HCT116 (cell line): ENCODE measurements at regions not wholly inside any gene's neighbourhood (a gene's known extent, or its start where the extent isn't known, plus 50 kb on each side); places are given as distances from the start of the nearest gene placed in this dataset.

Source experiments
- ATAC-seq: fragments of 200-7000 bp; cut with Tn5 transposase; 2 replicates; pipeline ENCODE4 v1.9.1; 2020; ENCODE audit warnings: mild to moderate bottlenecking, moderate library complexity
- BruUV-seq: library from RNA; stranded (reverse); fragments of 400-500 nt; replicated peaks from 2 replicates; lab custom pipeline; 2021; lab: Mats Ljungman, UMichigan
- CTCF ChIA-PET: fragments of 300-600 bp; sonication (Branson Sonifier 250); formaldehyde crosslinking; loops from one replicate; lab custom pipeline; 2021; ENCODE audit warnings: antibody characterized with exemption; lab: Charles Lee
- POLR2A ChIA-PET: fragments of 300-600, 350-600 bp; sonication (Branson Sonifier 250); formaldehyde crosslinking; loops from one replicate; lab custom pipeline; 2021; ENCODE audit warnings: antibody characterized with exemption; lab: Charles Lee
- RAD21 ChIA-PET, 2 experiments: fragments of 300-600 bp; sonication (Branson Sonifier 250); formaldehyde crosslinking; loops; one replicate each; lab custom pipeline; 2023; ENCODE audit warnings: low total read pairs in 2 of 2; ENCODE audit not compliant: uncharacterized antibody in 2 of 2, unreplicated experiment in 2 of 2, low non-redundant PET in 1 of 2; lab: Charles Lee
- DNase-seq: peaks from one replicate; pipeline ENCODE4 v3.0.0-alpha.2; 2010; ENCODE audit warnings: low read depth, low spot score
- H2AFZ ChIP-seq: fragments of 200-600 bp; shearing (Covaris generic), sonication (generic); 2 replicates; pipeline ENCODE4 v1.6.1; 2017; ENCODE audit warnings: low read depth, mixed run types, mixed read lengths, antibody characterized with exemption, low read length; ENCODE audit not compliant: poor library complexity, severe bottlenecking
- H3K27ac ChIP-seq: 2 replicates; pipeline ENCODE4 v1.5.1; 2012; ENCODE audit warnings: low read depth, low read length
- H3K27me3 ChIP-seq: fragments of 200-600 bp; sonication (generic); 2 replicates; pipeline ENCODE4 v1.6.1; 2016; ENCODE audit warnings: mixed run types, low read length, mixed read lengths; ENCODE audit not compliant: insufficient read depth
- H3K36me3 ChIP-seq, 2 experiments: fragments of 200-500 bp in 1 of 2; fragments of 200-600 bp in 1 of 2; sonication (Bioruptor generic) in 1 of 2; sonication (generic) in 1 of 2; 2 replicates each; pipeline versions ENCODE4 v1.5.1 to v1.6.1; 2014 to 2016; ENCODE audit warnings: low read length in 2 of 2, inconsistent platforms in 1 of 2, mixed read lengths in 1 of 2, mixed run types in 1 of 2; ENCODE audit not compliant: insufficient read depth in 2 of 2, control insufficient read depth in 1 of 2
- H3K4me1 ChIP-seq, 2 experiments: fragments of 200-600 bp in 1 of 2; sonication (generic) in 1 of 2; 2 replicates each; pipeline versions ENCODE4 v1.5.1 to v1.6.1; 2012 to 2017; ENCODE audit warnings: low read length in 2 of 2, inconsistent platforms in 1 of 2, mild to moderate bottlenecking in 1 of 2, mixed read lengths in 1 of 2, mixed run types in 1 of 2, moderate library complexity in 1 of 2; ENCODE audit not compliant: insufficient read depth in 2 of 2, control insufficient read depth in 1 of 2
- H3K4me2 ChIP-seq: fragments of 200-600 bp; sonication (generic); 2 replicates; pipeline ENCODE4 v1.6.1; 2017; ENCODE audit warnings: mixed run types, low read length, mixed read lengths
- H3K4me3 ChIP-seq, 2 experiments: fragments of 200-600 bp in 1 of 2; sonication (generic) in 1 of 2; replicated peaks in 1 of 2; 2 replicates each; pipeline ENCODE4 v1.5.1; 2011 to 2016; ENCODE audit warnings: low read length in 2 of 2, control low read depth in 1 of 2, low read depth in 1 of 2, mild to moderate bottlenecking in 1 of 2, mixed read lengths in 1 of 2, mixed run types in 1 of 2
- H3K79me2 ChIP-seq: fragments of 200-600 bp; sonication (generic); 2 replicates; pipeline ENCODE4 v1.6.1; 2017; ENCODE audit warnings: mild to moderate bottlenecking, mixed run types, low read length, moderate library complexity, mixed read lengths; ENCODE audit not compliant: insufficient read depth
- H3K9ac ChIP-seq: fragments of 200-600 bp; sonication (generic); 2 replicates; pipeline ENCODE4 v1.6.1; 2016; ENCODE audit warnings: low read length, mixed read lengths
- H3K9me2 ChIP-seq: fragments of 200-600 bp; sonication (generic), shearing (Covaris generic); 2 replicates; pipeline ENCODE4 v1.6.1; 2017; ENCODE audit warnings: mixed run types, mild to moderate bottlenecking, moderate library complexity; ENCODE audit not compliant: insufficient read depth
- H3K9me3 ChIP-seq, 2 experiments: fragments of 200-500 bp in 1 of 2; fragments of 200-600 bp in 1 of 2; sonication (Bioruptor generic) in 1 of 2; sonication (generic) in 1 of 2; 2 replicates each; pipeline ENCODE4 v1.6.1; 2014 to 2017; ENCODE audit warnings: low read length in 2 of 2, mixed read lengths in 2 of 2, inconsistent platforms in 1 of 2, low read depth in 1 of 2, mild to moderate bottlenecking in 1 of 2, mixed run types in 1 of 2, moderate library complexity in 1 of 2; ENCODE audit not compliant: control insufficient read depth in 1 of 2, insufficient read depth in 1 of 2
- H4K20me1 ChIP-seq: fragments of 200-600 bp; sonication (generic), shearing (Covaris generic); 2 replicates; pipeline ENCODE4 v1.6.1; 2017; ENCODE audit warnings: mixed run types, mild to moderate bottlenecking, moderate library complexity; ENCODE audit not compliant: insufficient read depth
- CBX3 ChIP-seq: IDR thresholded peaks from 2 replicates; pipeline ENCODE4 v1.6.1; 2012; ENCODE audit warnings: low read depth
- CEBPB ChIP-seq: IDR thresholded peaks from 2 replicates; pipeline ENCODE4 v1.6.1; 2012; ENCODE audit warnings: low read depth
- EGR1 ChIP-seq: IDR thresholded peaks from 2 replicates; pipeline ENCODE4 v1.6.1; 2012; ENCODE audit warnings: low read depth
- ELF1 ChIP-seq: IDR thresholded peaks from 2 replicates; pipeline ENCODE4 v1.6.1; 2012; ENCODE audit warnings: low read depth, borderline replicate concordance
- EZH2 ChIP-seq: fragments of 200-600 bp; sonication (generic); IDR thresholded peaks from 2 replicates; pipeline ENCODE4 v1.6.1; 2017; ENCODE audit warnings: antibody characterized with exemption, mixed run types
- EZH2phosphoT487 ChIP-seq: fragments of 200-600 bp; IDR thresholded peaks from 2 replicates; pipeline ENCODE4 v1.6.1; 2018; ENCODE audit warnings: antibody characterized with exemption, borderline replicate concordance
- JUND ChIP-seq: IDR thresholded peaks from 2 replicates; pipeline ENCODE4 v1.6.1; 2012
- POLR2A ChIP-seq: IDR thresholded peaks from 2 replicates; pipeline ENCODE4 v1.7.0; 2011; ENCODE audit warnings: borderline replicate concordance; ENCODE audit not compliant: insufficient read depth, insufficient read length; ENCODE audit errors: extremely low read depth
- POLR2AphosphoS5 ChIP-seq: IDR thresholded peaks from 2 replicates; pipeline ENCODE4 v1.6.1; 2011; ENCODE audit warnings: mild to moderate bottlenecking, low read depth, low read length, moderate library complexity
- RAD21 ChIP-seq: IDR thresholded peaks from 2 replicates; pipeline ENCODE4 v1.6.1; 2012; ENCODE audit warnings: low read depth, mild to moderate bottlenecking
- SIN3A ChIP-seq: IDR thresholded peaks from 2 replicates; pipeline ENCODE4 v1.6.1; 2012; ENCODE audit warnings: low read depth
- SP1 ChIP-seq: IDR thresholded peaks from 2 replicates; pipeline ENCODE4 v1.6.1; 2012; ENCODE audit warnings: low read depth
- SRF ChIP-seq: IDR thresholded peaks from 2 replicates; pipeline ENCODE4 v1.6.1; 2012; ENCODE audit warnings: low read depth
- TCF7L2 ChIP-seq: IDR thresholded peaks from 2 replicates; pipeline ENCODE4 v1.7.0; 2011; ENCODE audit warnings: borderline replicate concordance, inconsistent platforms; ENCODE audit not compliant: insufficient read depth, insufficient read length; ENCODE audit errors: extremely low read depth
- YY1 ChIP-seq: IDR thresholded peaks from 2 replicates; pipeline ENCODE4 v1.6.1; 2011; ENCODE audit warnings: low read length, low read depth, moderate library complexity, mild to moderate bottlenecking; ENCODE audit not compliant: insufficient replicate concordance; ENCODE audit errors: extremely low read depth
- ZFX ChIP-seq: fragments of 450-650 bp; IDR thresholded peaks from 2 replicates; pipeline ENCODE4 v1.6.1; 2017
- ZNF274 ChIP-seq: fragments of 200-500 bp; sonication (Bioruptor generic); IDR thresholded peaks from 2 replicates; pipeline ENCODE4 v1.6.1; 2014; ENCODE audit warnings: mild to moderate bottlenecking, low read depth, low read length, inconsistent platforms
- intact Hi-C: fragments of 100-400 bp; cut with micrococcal nuclease; formaldehyde crosslinking; loops from 2 replicates; pipeline ENCODE4 v1.10.0; 2022
- TF ChIP-seq, protein P1 (sequence below): IDR thresholded peaks from 2 replicates; pipeline ENCODE4 v1.6.1; 2012; ENCODE audit warnings: low read depth
- TF ChIP-seq, protein P2 (sequence below): IDR thresholded peaks from 2 replicates; pipeline ENCODE4 v1.6.1; 2012

DNA sequence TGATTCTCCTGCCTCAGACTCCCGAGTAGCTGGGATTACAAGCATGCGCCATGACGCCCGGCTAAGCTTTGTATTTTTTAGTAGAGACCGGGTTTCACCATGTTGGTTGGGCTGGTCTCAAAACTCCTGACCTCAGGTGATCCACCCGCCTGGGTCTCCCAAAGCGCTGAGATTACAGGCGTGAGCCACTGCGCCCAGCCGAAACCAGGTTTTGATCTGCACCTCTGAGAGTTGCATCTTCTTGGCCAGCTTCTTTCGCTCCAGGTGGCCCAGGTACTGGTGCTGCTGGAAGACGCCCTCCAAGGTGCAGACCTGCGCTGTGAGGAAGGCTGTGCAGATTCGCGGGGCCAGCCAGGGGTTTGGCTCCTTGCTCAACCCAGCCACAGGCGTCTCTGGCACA, 275.4 kb upstream of the LRRC3B start:
- H3K9me2 ChIP-seq, result no peaks in the 10 kb centered on the region
- H3K9ac ChIP-seq, result no peak overlapping the region
- no peaks in the 10 kb centered on the region for H3K27me3 ChIP-seq
- ChIA-PET RAD21 (no interaction called here), CTCF (no interaction called here), POLR2A (no interaction called here)
- H3K4me3 ChIP-seq, result no peak overlapping the region
- ATAC-seq (no peak), DNase-seq (no peak)
- H3K4me1 ChIP-seq, result no peaks in the 10 kb centered on the region
- H2AFZ ChIP-seq, result no peak overlapping the region
- BruUV-seq, result no TSS peak
- H3K79me2 ChIP-seq, result no peaks in the 10 kb centered on the region
- no peaks in the 10 kb centered on the region for H4K20me1 ChIP-seq
- peaks cover 0 to 7% of the 10 kb centered on the region in 2 experiments; a peak in 2 of 4 replicates for H3K9me3 ChIP-seq
- H3K4me2 ChIP-seq, result no peak overlapping the region
- intact Hi-C loops, result no loop called here
- no peaks in the 10 kb centered on the region for H3K36me3 ChIP-seq
- TF ChIP-seq, protein P1, sequence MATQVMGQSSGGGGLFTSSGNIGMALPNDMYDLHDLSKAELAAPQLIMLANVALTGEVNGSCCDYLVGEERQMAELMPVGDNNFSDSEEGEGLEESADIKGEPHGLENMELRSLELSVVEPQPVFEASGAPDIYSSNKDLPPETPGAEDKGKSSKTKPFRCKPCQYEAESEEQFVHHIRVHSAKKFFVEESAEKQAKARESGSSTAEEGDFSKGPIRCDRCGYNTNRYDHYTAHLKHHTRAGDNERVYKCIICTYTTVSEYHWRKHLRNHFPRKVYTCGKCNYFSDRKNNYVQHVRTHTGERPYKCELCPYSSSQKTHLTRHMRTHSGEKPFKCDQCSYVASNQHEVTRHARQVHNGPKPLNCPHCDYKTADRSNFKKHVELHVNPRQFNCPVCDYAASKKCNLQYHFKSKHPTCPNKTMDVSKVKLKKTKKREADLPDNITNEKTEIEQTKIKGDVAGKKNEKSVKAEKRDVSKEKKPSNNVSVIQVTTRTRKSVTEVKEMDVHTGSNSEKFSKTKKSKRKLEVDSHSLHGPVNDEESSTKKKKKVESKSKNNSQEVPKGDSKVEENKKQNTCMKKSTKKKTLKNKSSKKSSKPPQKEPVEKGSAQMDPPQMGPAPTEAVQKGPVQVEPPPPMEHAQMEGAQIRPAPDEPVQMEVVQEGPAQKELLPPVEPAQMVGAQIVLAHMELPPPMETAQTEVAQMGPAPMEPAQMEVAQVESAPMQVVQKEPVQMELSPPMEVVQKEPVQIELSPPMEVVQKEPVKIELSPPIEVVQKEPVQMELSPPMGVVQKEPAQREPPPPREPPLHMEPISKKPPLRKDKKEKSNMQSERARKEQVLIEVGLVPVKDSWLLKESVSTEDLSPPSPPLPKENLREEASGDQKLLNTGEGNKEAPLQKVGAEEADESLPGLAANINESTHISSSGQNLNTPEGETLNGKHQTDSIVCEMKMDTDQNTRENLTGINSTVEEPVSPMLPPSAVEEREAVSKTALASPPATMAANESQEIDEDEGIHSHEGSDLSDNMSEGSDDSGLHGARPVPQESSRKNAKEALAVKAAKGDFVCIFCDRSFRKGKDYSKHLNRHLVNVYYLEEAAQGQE, result no peak
- no peak overlapping the region for H3K27ac ChIP-seq

DNA sequence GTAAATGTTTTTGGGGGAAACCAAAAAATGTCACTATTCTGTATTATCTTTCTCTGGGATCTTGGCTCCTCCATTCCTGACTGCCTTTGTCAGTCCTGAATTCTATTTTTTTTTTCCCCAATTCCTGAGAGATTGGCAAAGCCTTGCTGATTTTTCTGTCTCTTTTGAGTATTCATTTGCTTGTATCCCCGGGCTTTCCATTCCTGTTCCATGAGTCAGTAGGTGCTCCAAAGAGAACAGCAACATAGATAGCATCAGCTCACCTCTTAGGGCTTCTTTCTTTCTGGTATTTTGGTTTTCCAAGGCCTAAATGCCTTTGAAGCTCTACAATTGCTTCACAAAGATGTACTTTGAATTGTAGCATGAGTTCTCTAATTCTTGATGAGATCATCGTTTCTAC, 271.7 kb upstream of the LRRC3B start:
- RAD21 ChIA-PET, result no interaction called here
- no peak for DNase-seq
- H3K4me3 ChIP-seq, result no peak overlapping the region
- no TSS peak for BruUV-seq
- POLR2A ChIA-PET, result no interaction called here
- peaks cover 0 to 7% of the 10 kb centered on the region in 2 experiments; a peak in 2 of 4 replicates for H3K9me3 ChIP-seq
- no peaks in the 10 kb centered on the region for H3K9me2 ChIP-seq
- H3K4me1 ChIP-seq, result no peaks in the 10 kb centered on the region
- no peaks in the 10 kb centered on the region for H3K36me3 ChIP-seq
- H2AFZ ChIP-seq, result no peak overlapping the region
- intact Hi-C loops, result no loop called here
- no peak overlapping the region for H3K27ac ChIP-seq
- no peaks in the 10 kb centered on the region for H3K79me2 ChIP-seq
- no peaks in the 10 kb centered on the region for H3K27me3 ChIP-seq
- no peak overlapping the region for H3K9ac ChIP-seq
- no peak for ATAC-seq
- H4K20me1 ChIP-seq, result no peaks in the 10 kb centered on the region
- no peak overlapping the region for H3K4me2 ChIP-seq
- CTCF ChIA-PET, result no interaction called here
- TF ChIP-seq CEBPB (no peak), ZNF274 (no peak), EZH2phosphoT487 (no peak), EZH2 (no peak), JUND (no peak), POLR2AphosphoS5 (no peak), POLR2A (no peak), SP1 (no peak), CBX3 (no peak), RAD21 (no peak), TCF7L2 (no peak), YY1 (no peak), ZFX (no peak), EGR1 (no peak), SIN3A (no peak), ELF1 (no peak), SRF (no peak)
- TF ChIP-seq, protein P2, sequence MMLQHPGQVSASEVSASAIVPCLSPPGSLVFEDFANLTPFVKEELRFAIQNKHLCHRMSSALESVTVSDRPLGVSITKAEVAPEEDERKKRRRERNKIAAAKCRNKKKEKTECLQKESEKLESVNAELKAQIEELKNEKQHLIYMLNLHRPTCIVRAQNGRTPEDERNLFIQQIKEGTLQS, result no peak
